HepG2 (cell line): ENCODE measurements at regions not wholly inside any gene's neighbourhood (a gene's known extent, or its start where the extent isn't known, plus 50 kb on each side); places are given as distances from the start of the nearest gene placed in this dataset.

Source experiments
- ATAC-seq: fragments of 200-7000 bp; cut with Tn5 transposase; 3 replicates; pipeline ENCODE4 v1.9.1; 2020; ENCODE audit warnings: mild to moderate bottlenecking, moderate library complexity
- BruUV-seq: library from RNA; stranded (reverse); fragments of 400-500 nt; replicated peaks from 2 replicates; lab custom pipeline; 2021; lab: Mats Ljungman, UMichigan
- CTCF ChIA-PET: fragments of 300-600 bp; formaldehyde crosslinking; extraction: SDS; loops from one replicate; lab custom pipeline; 2021; ENCODE audit warnings: low total read pairs, inconsistent platforms, low intra/inter-chr PET ratio; lab: Yijun Ruan, JAX
- POLR2A ChIA-PET: fragments of 350-600 bp; sonication (Branson Sonifier 250); formaldehyde crosslinking; loops from one replicate; lab custom pipeline; 2020; ENCODE audit warnings: antibody characterized with exemption, inconsistent platforms; lab: Yijun Ruan, JAX
- DNase-seq: peaks from one replicate; pipeline ENCODE4 v3.0.0-alpha.2; 2015; ENCODE audit warnings: low spot score
- FAIRE-seq: peaks from 3 replicates; lab custom pipeline; 2011; peaks lifted over from hg19 to GRCh38; lab: Jason Lieb, UNC
- H2AFZ ChIP-seq: one replicate; pipeline ENCODE4 v1.6.1; 2011; ENCODE audit warnings: low read length, inconsistent platforms
- H3K27ac ChIP-seq: fragments of 300-600 bp; 3 replicates; pipeline ENCODE4 v1.8.0; 2011; ENCODE audit warnings: mixed run types, mild to moderate bottlenecking, mixed read lengths, low read length, inconsistent platforms; ENCODE audit not compliant: insufficient read depth; ENCODE audit errors: extremely low read length
- H3K27me3 ChIP-seq, 2 experiments: fragments of 200-600 bp in 1 of 2; 2 replicates in 1 of 2; 3 replicates in 1 of 2; pipeline versions ENCODE4 v1.6.0 to v1.8.0; 2011; ENCODE audit warnings: low read length in 2 of 2, mild to moderate bottlenecking in 2 of 2, moderate library complexity in 2 of 2, inconsistent platforms in 1 of 2; ENCODE audit not compliant: insufficient read depth in 2 of 2, control insufficient read depth in 1 of 2
- H3K36me3 ChIP-seq, 2 experiments: fragments of 200-600 bp in 1 of 2; replicated peaks in 1 of 2; 2 replicates in 1 of 2; 3 replicates in 1 of 2; pipeline versions ENCODE4 v1.5.1 to v1.8.0; 2011; ENCODE audit warnings: low read length in 2 of 2, inconsistent platforms in 1 of 2; ENCODE audit not compliant: insufficient read depth in 2 of 2, control insufficient read depth in 1 of 2
- H3K4me1 ChIP-seq: 2 replicates; pipeline ENCODE4 v1.5.1; 2012; ENCODE audit warnings: low read length, inconsistent platforms; ENCODE audit not compliant: insufficient read depth
- H3K4me2 ChIP-seq: 2 replicates; pipeline ENCODE4 v1.6.0; 2011; ENCODE audit warnings: low read depth, low read length, inconsistent platforms
- H3K4me3 ChIP-seq, 3 experiments: fragments of 200-600 bp in 1 of 3; sonication (generic), shearing (Covaris generic) in 1 of 3; replicated peaks in 1 of 3; 2 replicates each; pipeline ENCODE4 v1.5.1; 2011 to 2016; ENCODE audit warnings: low read length in 3 of 3, inconsistent platforms in 2 of 3, low read depth in 2 of 3, mild to moderate bottlenecking in 2 of 3, control low read depth in 1 of 3, mixed read lengths in 1 of 3; ENCODE audit not compliant: insufficient read depth in 1 of 3
- H3K79me2 ChIP-seq: one replicate; pipeline ENCODE4 v1.6.1; 2011; ENCODE audit warnings: low read length, inconsistent platforms; ENCODE audit not compliant: insufficient read depth
- H3K9ac ChIP-seq: 2 replicates; pipeline ENCODE4 v1.6.0; 2011; ENCODE audit warnings: mild to moderate bottlenecking, low read depth, low read length, inconsistent platforms; ENCODE audit not compliant: insufficient read depth
- H3K9me3 ChIP-seq: 2 replicates; pipeline ENCODE4 v1.5.1; 2012; ENCODE audit warnings: mild to moderate bottlenecking, low read length
- H4K20me1 ChIP-seq: 2 replicates; pipeline ENCODE4 v1.6.0; 2011; ENCODE audit warnings: inconsistent platforms, mild to moderate bottlenecking, low read length, moderate library complexity; ENCODE audit not compliant: insufficient read depth
- BORCS8-MEF2B ChIP-seq: sonication (generic); formaldehyde crosslinking; IDR thresholded peaks from 2 replicates; pipeline ENCODE4 v1.8.0; 2022; ENCODE audit warnings: mild to moderate bottlenecking, missing genetic modification reagents
- CAMTA2 ChIP-seq: sonication (generic); formaldehyde crosslinking; IDR thresholded peaks from 2 replicates; pipeline ENCODE4 v1.4.0; 2020; ENCODE audit warnings: mild to moderate bottlenecking, missing genetic modification reagents, borderline replicate concordance
- GMEB2 ChIP-seq: IDR thresholded peaks from 2 replicates; pipeline ENCODE4 v1.6.1; 2016; ENCODE audit warnings: missing biosample characterization, missing genetic modification reagents, low read depth
- RFXAP ChIP-seq: sonication (generic); formaldehyde crosslinking; IDR thresholded peaks from 2 replicates; pipeline ENCODE4 v1.4.0; 2020; ENCODE audit warnings: missing genetic modification reagents, borderline replicate concordance
- U2AF2 ChIP-seq: fragments of 200-400 bp; formaldehyde crosslinking; IDR thresholded peaks from 2 replicates; pipeline ENCODE4 v1.6.1; 2017; ENCODE audit warnings: low read depth, mild to moderate bottlenecking, low read length
- ZFP91 ChIP-seq: sonication (generic); formaldehyde crosslinking; IDR thresholded peaks from 2 replicates; pipeline ENCODE4 v1.9.0; 2022; ENCODE audit warnings: missing genetic modification reagents, mild to moderate bottlenecking, borderline replicate concordance
- ZFY ChIP-seq: sonication (generic); formaldehyde crosslinking; IDR thresholded peaks from 2 replicates; pipeline ENCODE4 v1.4.0; 2020; ENCODE audit warnings: missing genetic modification reagents
- ZNF367 ChIP-seq: sonication (generic); formaldehyde crosslinking; IDR thresholded peaks from 2 replicates; pipeline ENCODE4 v1.4.0; 2020; ENCODE audit warnings: missing genetic modification reagents, borderline replicate concordance
- ZNF670 ChIP-seq: sonication (generic); formaldehyde crosslinking; IDR thresholded peaks from 2 replicates; pipeline ENCODE4 v1.8.0; 2022; ENCODE audit warnings: mild to moderate bottlenecking, missing genetic modification reagents, borderline replicate concordance
- WGBS: methylation state at CpG from one replicate; pipeline ENCODE4 v1.1.6; 2017; ENCODE audit warnings: low lambda C conversion rate; 5-methylcytosine and 5-hydroxymethylcytosine counted together
- in situ Hi-C: cut with HindIII; loops from 2 replicates; pipeline ENCODE4 v1.10.0; 2017; ENCODE audit warnings: low pct_unique_long_range_greater_than_20kb; ENCODE audit not compliant: extremely low pct_ligation_motif_present
- intact Hi-C: fragments of 100-400 bp; cut with micrococcal nuclease; formaldehyde crosslinking; loops from one replicate; pipeline ENCODE4 v1.10.0; 2022; ENCODE audit not compliant: unreplicated experiment
- TF ChIP-seq, protein P1 (sequence below): IDR thresholded peaks from 2 replicates; pipeline ENCODE4 v1.6.1; 2018; ENCODE audit warnings: missing genetic modification reagents
- TF ChIP-seq, protein P2 (sequence below): sonication (generic); IDR thresholded peaks from 2 replicates; pipeline ENCODE4 v1.6.1; 2016; ENCODE audit warnings: low read depth, borderline replicate concordance
- TF ChIP-seq, protein P3 (sequence below): sonication (generic); formaldehyde crosslinking; IDR thresholded peaks from 2 replicates; pipeline ENCODE4 v1.5.0; 2020; ENCODE audit warnings: missing genetic modification reagents

DNA sequence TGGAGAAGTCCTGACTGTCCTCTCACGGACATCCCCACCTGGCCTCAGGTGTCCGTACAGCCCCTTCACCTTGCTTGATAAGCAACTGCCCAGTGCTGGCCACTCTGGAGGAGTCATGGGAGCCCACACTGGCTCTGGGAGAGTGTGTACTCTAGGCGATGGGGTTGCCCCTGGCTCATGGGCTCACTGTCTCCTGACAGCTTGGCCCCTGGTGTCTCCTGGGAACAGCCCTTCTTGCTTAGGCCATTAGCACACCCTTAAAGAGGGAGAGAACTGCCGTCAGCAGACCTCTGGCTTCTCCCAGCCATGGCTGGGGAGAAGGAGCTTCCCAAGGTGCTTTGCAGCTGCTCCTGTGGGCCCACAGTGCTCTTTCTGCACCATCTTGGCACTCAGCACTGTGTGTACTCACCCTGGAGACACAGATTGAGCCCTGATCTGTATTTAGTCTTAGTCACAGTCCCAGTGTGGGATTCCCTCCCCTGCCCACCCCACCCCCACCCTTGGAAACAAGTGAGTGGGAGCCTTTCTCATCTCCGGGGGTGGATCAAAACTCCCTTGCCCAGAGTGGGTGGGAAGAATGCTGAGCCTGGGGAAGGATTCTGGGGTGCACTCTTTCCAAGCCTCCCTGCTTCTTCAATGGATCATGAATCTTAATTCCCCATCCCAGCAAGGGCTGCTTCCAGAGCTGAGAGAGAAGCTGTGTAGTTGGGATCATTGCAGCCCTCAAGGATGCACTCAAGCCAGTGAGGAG, 83.5 kb upstream of the ADPGK start:
- Histone ChIP-seq H4K20me1 (no peaks in the 10 kb centered on the region), H3K27ac (no peak overlapping the region), H3K4me3 (no peak overlapping the region), H3K36me3 (no peaks in the 10 kb centered on the region), H3K4me2 (no peak overlapping the region), H3K9ac (no peak overlapping the region), H3K9me3 (no peaks in the 10 kb centered on the region), H3K79me2 (no peaks in the 10 kb centered on the region), H2AFZ (no peak overlapping the region), H3K4me1 (no peaks in the 10 kb centered on the region), H3K27me3 (peaks cover 1 to 5% of the 10 kb centered on the region in 2 experiments; a peak in 4 of 5 replicates)
- FAIRE-seq (no peak), ATAC-seq (no peak), DNase-seq (no peak)
- WGBS, result 27% methylated on average over 2 of the region's 5 CpGs
- TF ChIP-seq, protein P1, sequence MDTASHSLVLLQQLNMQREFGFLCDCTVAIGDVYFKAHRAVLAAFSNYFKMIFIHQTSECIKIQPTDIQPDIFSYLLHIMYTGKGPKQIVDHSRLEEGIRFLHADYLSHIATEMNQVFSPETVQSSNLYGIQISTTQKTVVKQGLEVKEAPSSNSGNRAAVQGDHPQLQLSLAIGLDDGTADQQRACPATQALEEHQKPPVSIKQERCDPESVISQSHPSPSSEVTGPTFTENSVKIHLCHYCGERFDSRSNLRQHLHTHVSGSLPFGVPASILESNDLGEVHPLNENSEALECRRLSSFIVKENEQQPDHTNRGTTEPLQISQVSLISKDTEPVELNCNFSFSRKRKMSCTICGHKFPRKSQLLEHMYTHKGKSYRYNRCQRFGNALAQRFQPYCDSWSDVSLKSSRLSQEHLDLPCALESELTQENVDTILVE (CRISPR knock-in tag), result no peak
- TF ChIP-seq CAMTA2, result no peak
- ChIA-PET CTCF (no interaction called here), POLR2A (no interaction called here)
- no TSS peak for BruUV-seq
- intact Hi-C loops, result no loop called here
- in situ Hi-C loops, result no loop called here

DNA sequence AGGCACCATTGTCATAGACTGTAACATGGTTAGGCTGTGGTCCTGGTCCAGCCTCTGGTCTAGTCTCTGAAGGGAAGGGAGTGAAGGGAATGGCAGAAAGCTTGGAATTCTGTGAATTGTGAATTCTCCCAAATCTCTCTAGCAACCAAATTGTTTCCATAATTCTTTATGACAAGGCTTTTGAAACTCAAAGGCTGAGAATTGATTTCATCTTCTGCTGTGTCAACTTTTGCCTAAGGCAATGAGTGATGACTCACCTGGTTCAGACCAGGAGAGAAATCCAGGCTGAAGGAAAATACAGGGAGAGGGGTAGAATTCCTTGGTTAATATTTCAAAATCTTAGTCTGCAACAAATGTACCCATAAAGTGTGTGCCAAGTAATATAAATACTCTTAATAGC, 82.6 kb upstream of the ADPGK start:
- Histone ChIP-seq H3K9me3 (no peaks in the 10 kb centered on the region), H3K27me3 (peaks cover 1 to 5% of the 10 kb centered on the region in 2 experiments; a peak in 4 of 5 replicates), H3K4me1 (no peaks in the 10 kb centered on the region), H3K27ac (no peak overlapping the region), H3K9ac (no peak overlapping the region), H4K20me1 (no peaks in the 10 kb centered on the region), H3K4me3 (no peak overlapping the region), H3K79me2 (no peaks in the 10 kb centered on the region), H3K36me3 (no peaks in the 10 kb centered on the region), H2AFZ (no peak overlapping the region), H3K4me2 (no peak overlapping the region)
- no TSS peak for BruUV-seq
- DNase-seq, result no peak
- POLR2A ChIA-PET, result no interaction called here
- intact Hi-C loops (no loop called here), in situ Hi-C loops (no loop called here)
- ATAC-seq, result no peak
- CTCF ChIA-PET, result no interaction called here
- FAIRE-seq, result no peak
- TF ChIP-seq, protein P2, sequence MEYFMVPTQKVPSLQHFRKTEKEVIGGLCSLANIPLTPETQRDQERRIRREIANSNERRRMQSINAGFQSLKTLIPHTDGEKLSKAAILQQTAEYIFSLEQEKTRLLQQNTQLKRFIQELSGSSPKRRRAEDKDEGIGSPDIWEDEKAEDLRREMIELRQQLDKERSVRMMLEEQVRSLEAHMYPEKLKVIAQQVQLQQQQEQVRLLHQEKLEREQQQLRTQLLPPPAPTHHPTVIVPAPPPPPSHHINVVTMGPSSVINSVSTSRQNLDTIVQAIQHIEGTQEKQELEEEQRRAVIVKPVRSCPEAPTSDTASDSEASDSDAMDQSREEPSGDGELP, result no peak
- TF ChIP-seq U2AF2 (no peak), BORCS8-MEF2B (CRISPR knock-in tag) (no peak), RFXAP (CRISPR knock-in tag) (no peak), ZNF670 (CRISPR knock-in tag) (no peak), ZFP91 (CRISPR knock-in tag) (no peak), ZFY (CRISPR knock-in tag) (no peak), GMEB2 (CRISPR knock-in tag) (no peak), ZNF367 (no peak)
- TF ChIP-seq, protein P3, sequence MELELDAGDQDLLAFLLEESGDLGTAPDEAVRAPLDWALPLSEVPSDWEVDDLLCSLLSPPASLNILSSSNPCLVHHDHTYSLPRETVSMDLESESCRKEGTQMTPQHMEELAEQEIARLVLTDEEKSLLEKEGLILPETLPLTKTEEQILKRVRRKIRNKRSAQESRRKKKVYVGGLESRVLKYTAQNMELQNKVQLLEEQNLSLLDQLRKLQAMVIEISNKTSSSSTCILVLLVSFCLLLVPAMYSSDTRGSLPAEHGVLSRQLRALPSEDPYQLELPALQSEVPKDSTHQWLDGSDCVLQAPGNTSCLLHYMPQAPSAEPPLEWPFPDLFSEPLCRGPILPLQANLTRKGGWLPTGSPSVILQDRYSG (CRISPR knock-in tag), result no peak
